GM19240 (cell line): ENCODE measurements at regions not wholly inside any gene's neighbourhood (a gene's known extent, or its start where the extent isn't known, plus 50 kb on each side); places are given as distances from the start of the nearest gene placed in this dataset.
"Not testable (repeated sequence)": the region's sequence is repeated elsewhere in the genome, so short reads cannot be mapped to it uniquely, and the experiment has no call there.

Experiments
- DNase-seq: peaks from one replicate; pipeline ENCODE4 v3.0.0; 2011; ENCODE audit warnings: low spot score; ENCODE audit not compliant: insufficient read length

DNA sequence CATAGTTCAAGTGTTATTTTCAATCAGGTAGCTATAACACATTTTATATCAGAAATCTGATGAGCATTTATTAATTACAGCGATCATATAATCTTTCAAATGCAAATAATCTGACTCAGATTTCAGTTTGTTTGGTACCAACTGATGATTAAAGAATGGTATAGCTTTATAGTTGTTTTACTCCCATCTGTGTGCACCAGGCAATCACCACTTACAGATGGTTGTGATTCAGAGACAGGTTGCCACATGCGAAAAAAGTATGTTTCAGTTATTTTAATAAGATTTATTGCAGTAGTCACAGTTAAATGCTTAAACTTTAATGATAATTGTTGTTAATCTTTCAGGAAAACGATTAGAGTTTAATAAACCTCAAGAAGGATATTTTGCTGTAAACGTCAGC, 155.1 kb upstream of the ARRDC3 start:
- no peak for DNase-seq

DNA sequence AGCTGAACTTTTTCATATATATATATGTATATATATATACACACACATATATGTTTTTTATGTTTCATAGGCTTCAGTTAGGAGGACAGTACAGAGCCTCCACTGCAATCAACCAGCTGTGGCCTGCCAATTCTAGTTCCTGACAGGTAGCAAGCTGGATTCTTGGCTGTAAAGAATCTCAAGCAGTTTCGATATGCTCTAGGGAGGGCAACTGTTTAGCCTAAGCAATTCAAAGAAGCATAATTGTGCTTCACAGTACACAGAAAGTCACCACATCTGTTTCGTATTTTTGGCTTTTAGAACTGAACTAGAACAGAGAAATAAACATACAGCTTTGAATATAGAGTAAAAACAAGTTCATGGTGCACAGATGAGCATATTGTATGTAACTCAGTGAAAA, 152.4 kb upstream of the ARRDC3 start:
- DNase-seq = no peak

DNA sequence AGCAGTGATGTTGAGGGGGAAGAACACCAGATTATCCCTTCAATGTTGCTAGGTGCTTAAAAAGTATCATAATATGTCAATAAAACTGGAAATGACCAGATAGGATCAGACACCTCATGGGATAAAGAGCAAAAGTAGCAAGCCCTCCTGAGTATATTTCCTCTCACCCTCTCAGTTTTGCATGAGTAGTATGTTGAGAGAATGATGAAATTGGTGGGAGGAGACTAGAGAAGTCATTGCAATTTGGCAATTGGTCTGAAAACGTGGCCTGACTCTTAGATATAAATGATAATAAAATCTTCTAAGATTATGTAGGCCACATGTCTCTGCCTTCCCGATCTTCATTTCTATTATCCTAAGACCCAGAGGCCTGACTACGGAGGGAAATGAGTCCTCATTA, 151.2 kb upstream of the ARRDC3 start:
- DNase-seq = no peak

DNA sequence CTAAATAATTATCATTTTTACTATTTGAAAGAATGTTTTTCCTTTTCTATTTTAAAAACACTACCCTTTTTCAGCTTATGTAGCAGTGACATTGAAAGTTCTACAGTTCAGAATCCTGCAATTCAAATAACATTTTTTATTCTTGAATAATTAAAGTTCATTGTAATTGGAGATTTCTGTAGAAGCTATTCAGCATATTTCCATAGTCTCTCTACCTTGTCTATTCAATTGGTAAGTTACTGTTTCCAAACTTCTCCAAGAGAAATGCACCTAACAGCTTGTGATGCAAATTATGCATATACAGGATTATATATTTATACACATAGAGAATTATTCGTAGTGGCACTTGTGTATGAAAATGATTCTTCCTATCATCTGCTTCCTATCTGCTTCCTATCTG, 149.7 kb upstream of the ARRDC3 start:
- no peak for DNase-seq

DNA sequence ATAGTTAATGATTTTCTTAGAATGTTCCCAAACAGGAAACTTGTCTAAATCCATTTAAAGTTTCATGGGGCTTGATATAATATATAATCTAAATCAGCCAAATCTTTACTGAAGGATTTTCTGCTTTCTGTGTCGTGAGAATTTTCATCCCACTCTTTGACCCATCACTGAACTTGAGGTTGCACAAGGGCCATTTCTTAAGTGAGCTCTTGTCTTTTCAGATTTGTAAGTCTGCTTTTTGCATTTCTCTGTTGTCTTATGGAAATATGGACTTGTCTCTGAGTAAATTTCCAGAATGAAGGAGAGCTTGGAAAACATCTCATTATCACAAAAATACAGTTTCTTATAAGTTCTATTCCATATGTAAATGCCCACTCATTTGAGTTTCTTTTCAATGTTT, 149.2 kb upstream of the ARRDC3 start:
- no peak for DNase-seq

DNA sequence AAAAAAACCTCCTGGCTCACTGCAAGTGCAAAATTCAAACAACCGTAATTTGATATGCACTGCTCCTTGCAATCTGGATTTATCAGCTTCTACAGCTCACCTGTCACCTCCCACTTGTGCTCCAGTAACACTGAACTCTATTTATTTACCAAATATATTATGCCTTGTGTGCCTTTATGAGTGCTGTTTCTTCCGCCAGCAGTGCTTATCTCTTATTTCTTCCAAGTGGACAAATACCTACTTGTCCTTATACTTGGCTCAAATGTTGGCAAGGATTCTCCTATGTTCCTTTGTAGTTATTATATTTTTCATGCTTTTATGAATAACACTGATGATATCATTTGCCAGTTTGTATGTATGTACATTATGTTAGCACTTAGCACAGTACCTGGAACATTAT, 145.7 kb upstream of the ARRDC3 start:
- DNase-seq = no peak

DNA sequence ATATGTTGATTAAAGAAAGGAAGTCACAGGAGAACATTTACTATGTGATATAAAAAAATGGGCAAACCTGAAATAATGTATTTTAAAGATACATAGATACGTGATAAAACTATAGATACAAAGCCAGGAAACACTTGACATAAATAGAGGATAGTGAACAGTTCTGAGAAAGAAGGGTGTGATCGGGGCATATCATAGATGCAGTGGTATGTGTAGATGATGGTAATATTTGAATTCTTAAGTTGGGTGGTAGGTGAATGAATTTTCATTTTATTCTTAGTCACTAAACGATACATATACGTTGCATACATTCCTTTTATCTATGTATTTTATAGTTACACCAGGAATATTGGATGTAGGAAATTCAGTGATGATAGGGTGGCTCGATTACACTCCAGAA, 138.7 kb upstream of the ARRDC3 start:
- DNase-seq = no peak

DNA sequence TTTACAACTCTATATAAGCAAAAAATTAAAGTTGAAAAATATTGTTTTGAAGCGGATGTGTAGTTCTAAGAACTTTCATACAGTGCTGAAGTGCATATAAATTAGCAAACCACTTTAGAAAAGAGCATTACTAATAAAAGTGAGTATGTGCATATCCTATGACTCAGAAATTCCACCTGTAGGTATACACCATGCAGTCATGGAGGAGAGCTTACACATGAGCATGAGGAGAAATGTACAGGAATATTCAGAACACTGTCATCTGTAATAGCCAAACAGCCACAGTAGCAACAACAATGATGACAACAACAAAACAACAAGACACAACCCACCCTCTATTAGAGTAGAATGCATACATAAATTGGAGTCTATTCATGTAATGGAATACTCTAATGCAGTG, 138.2 kb upstream of the ARRDC3 start:
- no peak for DNase-seq

DNA sequence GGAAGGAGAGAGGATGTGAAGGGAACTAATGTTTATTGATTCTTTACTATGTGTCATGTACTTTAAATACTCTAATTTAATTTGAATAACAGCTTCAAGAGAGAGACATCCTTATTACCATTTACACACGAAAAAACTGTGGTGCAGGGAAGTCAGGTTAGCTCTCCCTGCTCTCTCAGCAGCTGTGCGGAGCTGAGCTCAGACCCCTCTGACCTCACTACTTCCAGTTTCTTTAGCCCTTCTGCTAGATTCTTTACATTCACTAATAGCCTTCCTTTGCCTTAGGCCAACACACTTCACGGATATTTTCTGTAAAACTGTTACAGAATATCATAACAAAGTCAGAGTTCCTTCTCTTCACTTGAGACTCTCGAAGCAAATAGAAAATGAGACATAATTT, 131.3 kb upstream of the ARRDC3 start:
- no peak for DNase-seq

DNA sequence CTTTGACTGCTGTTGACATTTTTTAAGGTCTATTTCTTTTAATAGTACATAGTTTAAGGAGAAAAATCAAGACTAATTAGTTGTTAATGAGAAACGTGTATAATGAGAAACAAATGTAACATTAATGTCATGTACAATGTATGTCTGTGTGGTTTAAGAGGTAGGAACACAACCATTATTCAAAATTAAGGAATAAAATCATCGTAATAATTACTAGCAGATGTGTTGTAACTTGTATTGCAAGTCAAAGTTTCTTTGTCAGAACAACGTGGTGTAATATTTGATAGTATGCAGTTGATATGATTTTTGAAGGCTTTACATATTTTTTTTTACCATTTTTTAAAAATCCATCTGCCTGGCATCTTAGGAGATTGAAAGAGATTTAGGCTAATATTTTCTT, 120.2 kb upstream of the ARRDC3 start:
- no peak for DNase-seq

DNA sequence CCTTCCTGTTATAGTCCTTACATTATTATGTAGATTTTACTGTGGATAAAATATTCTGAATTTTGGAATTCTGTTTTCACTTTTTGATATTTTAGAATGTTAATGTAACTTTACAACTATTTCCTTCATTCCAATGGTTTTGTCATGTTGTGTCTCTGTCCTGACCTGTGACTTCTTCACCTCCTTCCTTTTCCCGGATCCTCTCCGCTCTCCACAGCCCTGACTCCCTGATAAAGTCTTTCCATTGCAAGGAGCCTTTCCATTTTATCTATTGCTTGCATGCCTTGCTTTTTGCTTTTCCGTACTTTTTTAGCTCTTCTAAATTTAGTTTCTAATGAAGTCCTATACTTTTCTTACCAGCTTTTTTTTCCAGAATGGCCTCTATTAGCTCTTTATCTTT, 117.6 kb upstream of the ARRDC3 start:
- no peak for DNase-seq

DNA sequence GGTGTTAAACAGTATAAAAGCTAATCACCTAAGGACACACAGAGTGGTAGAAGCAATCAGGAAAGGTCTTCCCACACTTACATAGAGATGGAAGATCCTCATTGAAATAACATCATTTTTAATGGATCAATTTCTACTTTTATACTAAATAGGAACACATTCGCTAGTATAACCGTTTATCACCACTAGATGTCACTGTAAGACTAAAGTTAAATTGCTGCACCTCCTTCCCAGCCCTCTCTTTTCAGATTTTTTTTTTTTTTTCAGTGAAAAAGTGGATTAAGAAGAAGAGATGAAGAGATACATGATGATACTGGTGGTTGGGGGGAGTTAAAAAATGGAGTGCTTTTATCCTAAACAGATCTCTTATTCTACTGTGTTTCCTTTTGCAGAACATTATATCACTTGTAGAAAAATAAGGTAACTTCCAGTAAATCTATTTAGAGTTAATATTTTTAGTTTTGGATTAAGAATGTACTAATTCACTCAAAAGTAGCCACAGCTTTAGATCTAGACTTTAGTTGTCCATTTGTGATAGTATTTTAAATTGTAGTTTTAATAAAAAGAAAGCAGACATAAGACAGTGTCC, 116.9 kb upstream of the ARRDC3 start:
- DNase-seq = no peak

DNA sequence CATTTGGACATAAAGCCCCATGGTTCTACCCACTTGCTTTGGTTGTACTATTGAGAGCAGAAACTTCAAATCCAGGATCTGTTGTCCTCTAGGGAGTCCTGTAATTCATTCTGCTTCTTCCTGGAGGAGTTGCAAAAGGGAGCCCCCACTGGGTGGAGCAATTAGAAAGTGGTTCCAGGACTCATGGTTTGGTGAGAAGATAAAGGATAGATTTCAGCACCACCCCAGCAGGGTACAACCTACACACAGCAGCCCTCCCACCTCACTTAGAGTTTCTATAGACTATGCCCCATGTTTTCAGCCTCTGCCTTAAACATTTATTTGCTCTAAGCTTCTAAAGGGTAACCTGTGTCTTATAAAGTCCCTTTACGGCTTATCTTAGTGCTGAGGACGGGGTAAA, 112.6 kb upstream of the ARRDC3 start:
- DNase-seq = no peak

DNA sequence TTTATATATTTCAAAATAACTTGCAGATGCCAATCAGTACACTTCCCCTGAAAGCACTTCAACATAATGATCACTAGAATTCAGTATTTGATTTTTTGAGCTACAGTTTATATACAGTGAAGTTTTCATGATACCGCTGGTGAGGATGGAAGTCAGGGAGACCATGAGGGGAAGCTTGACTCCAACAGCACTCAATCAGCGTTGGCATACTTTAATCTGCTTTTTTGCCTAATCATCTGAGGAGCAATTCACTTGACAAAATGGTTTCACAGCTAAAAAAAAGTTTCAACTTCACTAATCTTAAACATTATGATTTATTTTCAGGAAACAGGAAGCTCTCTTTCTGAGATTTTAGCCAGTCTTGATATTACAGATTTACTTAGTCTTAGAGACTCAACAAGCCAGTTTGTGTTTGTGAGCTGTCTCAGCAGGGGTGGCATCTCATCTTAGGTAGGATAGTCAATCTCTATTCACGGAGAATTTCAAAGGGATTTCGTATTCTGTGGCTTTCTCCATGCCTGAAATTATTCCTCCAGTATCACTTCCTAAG, 111.4 kb upstream of the ARRDC3 start:
- DNase-seq = no peak

DNA sequence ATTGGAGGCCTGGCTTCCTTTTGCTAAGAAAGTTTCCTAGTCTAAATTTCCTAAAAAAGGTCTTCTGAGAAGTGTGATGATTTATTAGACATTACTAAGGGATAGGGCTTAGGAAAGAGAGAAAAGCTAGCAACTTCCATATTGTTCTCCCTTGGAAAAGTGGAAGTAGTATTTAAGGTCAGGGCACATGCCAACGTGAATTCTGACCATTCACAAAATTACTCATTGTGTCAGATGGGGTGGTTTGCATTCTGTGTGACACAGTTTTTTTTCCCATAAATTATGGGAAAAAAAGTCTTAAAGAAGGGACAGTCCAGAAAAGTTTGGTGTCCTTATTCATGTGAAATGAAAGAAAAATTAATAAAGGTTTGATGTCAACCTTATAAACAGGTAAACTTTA, 110.0 kb upstream of the ARRDC3 start:
- DNase-seq = no peak

DNA sequence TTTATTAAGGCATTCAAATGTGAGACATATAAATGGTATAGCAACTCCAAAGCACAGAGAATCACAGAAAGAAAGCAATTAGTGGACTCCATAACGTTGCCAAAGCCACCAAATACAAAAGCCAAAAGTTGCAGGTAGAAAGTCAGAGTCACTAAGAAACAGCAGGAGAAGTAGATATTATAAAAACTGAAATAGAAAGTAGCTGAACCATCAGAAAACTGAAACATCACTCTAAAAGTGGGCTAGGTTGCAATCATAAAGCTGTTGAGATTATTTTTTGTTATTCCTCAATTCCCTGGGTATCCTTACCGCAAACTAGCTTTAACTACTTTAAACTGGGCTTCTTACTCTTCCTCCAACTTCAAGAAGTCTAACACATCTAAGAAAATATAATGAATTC, 108.1 kb upstream of the ARRDC3 start:
- DNase-seq = no peak

DNA sequence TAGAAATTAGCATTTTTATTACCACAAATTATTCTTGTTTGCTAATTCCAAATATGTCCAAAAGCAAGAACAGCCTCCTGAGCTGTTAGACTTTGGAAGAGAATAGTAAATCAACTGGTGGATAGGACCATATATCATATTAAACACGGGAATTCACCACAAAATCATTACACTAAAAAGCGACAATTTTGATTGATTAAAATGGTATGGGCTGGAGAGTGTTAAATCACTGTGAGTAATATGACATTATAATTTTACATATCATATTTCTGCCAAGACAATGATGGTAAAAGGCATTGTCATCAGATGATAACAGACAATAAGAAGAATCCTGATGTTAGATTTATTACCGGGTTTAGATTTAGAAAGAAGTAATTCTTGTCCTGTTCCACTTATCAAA, 107.2 kb upstream of the ARRDC3 start:
- DNase-seq = no peak

DNA sequence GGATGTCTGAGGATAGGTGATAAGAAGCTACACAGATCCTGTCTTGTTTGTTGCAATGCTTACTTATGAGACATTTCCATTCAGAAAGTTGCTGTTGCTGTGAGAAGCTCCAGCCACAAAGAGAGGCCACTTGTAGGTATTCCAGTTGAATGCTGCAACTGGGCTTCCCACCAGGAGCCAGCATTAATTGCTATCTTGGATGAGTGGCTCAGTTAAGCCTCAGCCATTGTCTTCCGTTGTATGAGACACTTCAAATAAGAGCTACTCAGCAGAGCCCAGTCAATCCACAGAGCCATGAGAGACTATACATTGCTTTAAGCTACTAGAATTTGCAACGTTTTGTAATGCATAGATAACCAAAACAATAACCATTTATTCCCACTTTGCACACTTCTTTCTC, 104.3 kb upstream of the ARRDC3 start:
- DNase-seq = no peak

DNA sequence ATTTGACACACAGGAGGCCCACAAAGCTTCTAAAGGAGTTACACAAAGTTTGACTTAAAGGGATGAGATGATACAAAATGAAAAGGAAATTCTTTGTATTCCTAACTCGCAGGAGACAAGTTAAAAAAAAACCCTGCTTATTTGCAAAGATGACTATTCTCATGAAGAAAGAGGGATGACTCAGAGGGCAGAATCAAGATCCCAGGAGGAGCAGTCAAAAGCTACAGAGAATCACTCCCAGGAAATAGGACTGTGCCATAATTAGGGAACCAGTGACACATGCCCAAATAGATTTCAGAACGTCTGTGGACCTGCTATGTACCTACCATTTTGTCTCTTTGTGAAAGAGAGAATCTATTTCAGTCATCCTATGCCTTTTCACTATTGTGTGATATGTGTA, 103.5 kb upstream of the ARRDC3 start:
- no peak for DNase-seq

DNA sequence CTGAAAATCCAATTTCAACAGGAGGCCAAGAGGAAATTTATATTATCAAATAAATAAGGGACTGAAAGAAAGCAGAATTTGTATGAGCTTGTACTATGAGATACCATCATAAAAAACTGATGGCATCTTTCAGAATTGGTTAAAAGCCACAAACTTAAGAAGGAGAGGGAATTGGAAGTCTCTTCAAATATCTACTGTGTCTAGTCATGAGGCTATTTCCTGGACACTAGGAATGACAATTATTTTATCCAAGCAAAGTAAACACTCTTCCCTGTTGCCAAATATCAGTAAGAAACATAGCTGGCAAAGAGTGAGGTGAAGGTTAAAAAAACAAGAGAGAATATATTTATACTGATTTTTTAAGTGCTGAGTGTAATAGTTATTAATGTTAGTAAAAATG, 101.5 kb upstream of the ARRDC3 start:
- DNase-seq = no peak

DNA sequence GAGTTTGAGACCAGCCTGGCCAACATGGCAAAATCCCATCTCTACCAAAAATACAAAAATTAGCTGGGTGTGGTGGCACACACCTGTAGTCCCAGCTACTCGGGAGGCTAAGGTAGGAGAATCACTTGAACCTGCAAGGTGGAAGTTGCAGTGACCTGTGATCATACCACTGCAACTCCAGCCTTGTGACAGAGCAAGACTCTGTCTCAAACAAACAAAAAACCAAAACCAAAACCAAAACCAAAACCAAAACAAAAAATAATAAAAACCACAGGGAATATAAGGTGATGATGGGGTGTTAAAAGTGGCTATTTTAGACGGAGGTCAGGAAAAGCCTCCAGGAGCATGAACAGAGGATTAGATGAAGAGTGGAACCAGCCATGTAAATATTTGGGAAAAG, 96.3 kb upstream of the ARRDC3 start:
- not testable (repeated sequence) for DNase-seq

DNA sequence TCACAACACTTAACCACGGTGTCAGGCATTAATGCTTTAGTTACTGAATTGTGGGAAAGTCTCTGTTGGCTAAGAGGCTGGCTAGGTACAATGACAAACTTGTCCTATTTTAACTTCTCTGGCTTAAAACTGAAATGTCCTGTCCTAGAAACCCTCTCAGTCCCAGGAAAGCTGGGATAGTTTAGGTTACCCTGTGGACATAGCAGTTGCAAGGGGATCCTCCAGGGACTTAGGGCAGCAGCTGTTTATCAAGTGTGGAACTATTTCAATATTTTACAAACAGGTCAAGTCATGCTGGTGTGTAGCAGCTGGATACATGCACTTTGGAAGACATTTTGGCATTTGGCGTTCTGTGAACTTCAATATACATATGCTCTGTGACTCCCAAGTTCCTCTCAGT, 95.0 kb upstream of the ARRDC3 start:
- no peak for DNase-seq

DNA sequence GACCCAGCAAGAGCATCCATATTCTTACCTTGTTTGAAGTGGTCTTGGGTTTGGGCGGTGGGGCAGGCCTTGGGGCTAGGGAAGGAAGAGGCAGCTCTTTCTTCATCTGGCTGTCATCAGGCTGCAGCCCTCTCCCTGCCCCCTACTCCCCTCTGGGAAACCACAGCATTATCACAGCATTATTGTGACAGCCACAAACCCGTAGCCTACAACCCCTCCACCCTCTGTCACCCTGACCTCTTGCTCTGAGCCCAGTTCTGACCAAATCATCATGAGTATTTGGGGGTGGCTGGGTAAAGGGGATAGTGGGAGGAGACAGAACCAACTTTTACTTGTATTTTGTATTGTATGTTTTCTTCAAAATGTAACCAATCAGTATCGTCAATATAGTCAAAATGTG, 94.3 kb upstream of the ARRDC3 start:
- no peak for DNase-seq

DNA sequence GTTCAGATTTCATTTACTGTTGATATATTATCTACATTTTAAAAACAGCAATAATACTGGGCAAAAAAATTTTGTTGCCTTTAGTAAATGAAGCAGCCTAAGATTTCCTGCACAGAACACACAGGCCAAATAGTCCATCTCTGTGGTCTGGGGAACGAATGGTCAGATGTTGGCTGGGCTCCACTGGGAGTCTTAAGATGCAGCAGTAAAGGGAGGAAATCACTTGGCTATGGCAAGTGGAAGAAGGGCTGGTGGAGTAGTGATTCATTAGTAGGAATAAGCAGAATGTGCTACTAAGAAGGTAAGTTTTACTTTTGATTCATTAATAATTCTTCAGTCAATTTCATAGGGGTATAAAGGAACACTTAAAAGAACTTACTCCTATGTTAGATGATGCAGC, 91.1 kb upstream of the ARRDC3 start:
- no peak for DNase-seq
